Medulla oblongata (tissue), 1 donor: ENCODE measurements at regions not wholly inside any gene's neighbourhood (a gene's known extent, or its start where the extent isn't known, plus 50 kb on each side); places are given as distances from the start of the nearest gene placed in this dataset.
A peak's percentile ranks its signal among the peaks of the same experiment; 100 is the strongest.

Experiments used
- DNase-seq: peaks from one replicate; pipeline ENCODE4 v3.0.0-alpha.2; 2015; ENCODE audit errors: extremely low spot score

GRCh38 chr10:44056967-44057805 is 327.7 kb downstream of the CXCL12 start:
- DNase-seq, result no peak

- DNase-seq, result no peak
These were observed 328.7 kb downstream of the CXCL12 start for GRCh38 chr10:44056206-44056605.

- DNase-seq, result no peak
These were observed 330.9 kb downstream of the CXCL12 start for GRCh38 chr10:44054046-44054445.

- no peak for DNase-seq
These were observed 331.5 kb downstream of the CXCL12 start for GRCh38 chr10:44053391-44053790.

GRCh38 chr10:44051584-44052385 is 333.1 kb downstream of the CXCL12 start:
- no peak for DNase-seq

GRCh38 chr10:44051091-44051490 is 333.8 kb downstream of the CXCL12 start:
- no peak for DNase-seq

GRCh38 chr10:44049301-44050015 is 335.4 kb downstream of the CXCL12 start:
- no peak for DNase-seq

- no peak for DNase-seq
These were observed 337.5 kb downstream of the CXCL12 start for GRCh38 chr10:44047361-44047760.

GRCh38 chr10:44046605-44047004 is 338.3 kb downstream of the CXCL12 start:
- peak; percentile 54 for DNase-seq

- DNase-seq, result no peak
These were observed 339.9 kb downstream of the CXCL12 start for GRCh38 chr10:44045020-44045419.

- DNase-seq, result no peak
These were observed 340.3 kb downstream of the CXCL12 start for GRCh38 chr10:44044549-44044948.

- no peak for DNase-seq
These were observed 341.1 kb downstream of the CXCL12 start for GRCh38 chr10:44043646-44044375.

- DNase-seq, result no peak
These were observed 341.8 kb downstream of the CXCL12 start for GRCh38 chr10:44042926-44043602.

GRCh38 chr10:44042075-44042770 is 342.7 kb downstream of the CXCL12 start:
- DNase-seq, result no peak

GRCh38 chr10:44039599-44039998 is 345.3 kb downstream of the CXCL12 start:
- DNase-seq, result no peak

GRCh38 chr10:44036425-44036824 is 348.5 kb downstream of the CXCL12 start:
- DNase-seq, result no peak

- no peak for DNase-seq
These were observed 349.3 kb downstream of the CXCL12 start for GRCh38 chr10:44035474-44036197.

- DNase-seq, result no peak
These were observed 350.0 kb downstream of the CXCL12 start for GRCh38 chr10:44034946-44035345.

- no peak for DNase-seq
These were observed 351.9 kb downstream of the CXCL12 start for GRCh38 chr10:44033008-44033407.

GRCh38 chr10:44032216-44032615 is 352.7 kb downstream of the CXCL12 start:
- no peak for DNase-seq
